ENCODE measurements at regions not wholly inside any gene's neighbourhood (a gene's known extent, or its start where the extent isn't known, plus 50 kb on each side); places are given as distances from the start of the nearest gene placed in this dataset.

- no peak for TF ChIP-seq CTCF (IDR thresholded peaks at IDR 0.05; ENCODE audit: insufficient read depth, low read length)
- no peak for TF ChIP-seq POLR2AphosphoS5 (IDR thresholded peaks at IDR 0.05; ENCODE audit: low read depth)
Measured at GRCh38 chrX:46228389-46228788, 316.8 kb downstream of the ZNF674 start.
